Gastroesophageal sphincter (tissue), 3 donors: ENCODE measurements at regions not wholly inside any gene's neighbourhood (a gene's known extent, or its start where the extent isn't known, plus 50 kb on each side); places are given as distances from the start of the nearest gene placed in this dataset.
"Not testable (repeated sequence)": the region's sequence is repeated elsewhere in the genome, so short reads cannot be mapped to it uniquely, and the experiment has no call there.

Experiments
- POLR2A ChIP-seq, 2 donors: fragments of 450-650 bp; IDR thresholded peaks; one replicate each; pipeline ENCODE4 v1.6.1; 2017; ENCODE audit warnings: antibody characterized with exemption in 2 of 2, mild to moderate bottlenecking in 2 of 2, moderate library complexity in 1 of 2
- TF ChIP-seq, protein P1 (sequence below), 4 experiments: fragments of 200-600 bp in 2 of 4; fragments of 450-650 bp in 2 of 4; sonication (generic) in 1 of 4; IDR thresholded peaks; one replicate each; pipeline ENCODE4 v1.5.1; 2017 to 2019; ENCODE audit warnings: antibody characterized with exemption in 4 of 4, mild to moderate bottlenecking in 2 of 4, moderate library complexity in 2 of 4

DNA sequence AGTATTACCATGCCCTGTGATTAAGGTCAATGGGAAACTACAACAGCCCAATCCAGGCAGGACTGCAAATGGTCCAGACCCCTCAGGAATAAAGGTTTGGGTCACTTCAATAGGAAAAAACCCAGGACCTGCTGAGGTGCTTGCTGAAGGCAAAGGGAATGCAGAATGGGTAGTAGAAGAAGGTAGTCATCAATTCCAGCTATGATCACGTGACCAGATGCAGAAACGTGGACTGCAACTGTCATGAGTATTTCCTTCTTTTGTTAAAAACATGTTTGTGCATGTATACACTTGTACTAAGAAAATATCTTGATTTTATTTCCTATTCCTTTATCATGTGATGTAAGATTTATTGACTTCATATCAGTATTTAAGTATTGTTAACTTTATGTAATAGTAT is 319.6 kb upstream of the FGF16 start:
- not testable (repeated sequence) for TF ChIP-seq POLR2A (IDR thresholded peaks at IDR 0.05)
- TF ChIP-seq, protein P1, sequence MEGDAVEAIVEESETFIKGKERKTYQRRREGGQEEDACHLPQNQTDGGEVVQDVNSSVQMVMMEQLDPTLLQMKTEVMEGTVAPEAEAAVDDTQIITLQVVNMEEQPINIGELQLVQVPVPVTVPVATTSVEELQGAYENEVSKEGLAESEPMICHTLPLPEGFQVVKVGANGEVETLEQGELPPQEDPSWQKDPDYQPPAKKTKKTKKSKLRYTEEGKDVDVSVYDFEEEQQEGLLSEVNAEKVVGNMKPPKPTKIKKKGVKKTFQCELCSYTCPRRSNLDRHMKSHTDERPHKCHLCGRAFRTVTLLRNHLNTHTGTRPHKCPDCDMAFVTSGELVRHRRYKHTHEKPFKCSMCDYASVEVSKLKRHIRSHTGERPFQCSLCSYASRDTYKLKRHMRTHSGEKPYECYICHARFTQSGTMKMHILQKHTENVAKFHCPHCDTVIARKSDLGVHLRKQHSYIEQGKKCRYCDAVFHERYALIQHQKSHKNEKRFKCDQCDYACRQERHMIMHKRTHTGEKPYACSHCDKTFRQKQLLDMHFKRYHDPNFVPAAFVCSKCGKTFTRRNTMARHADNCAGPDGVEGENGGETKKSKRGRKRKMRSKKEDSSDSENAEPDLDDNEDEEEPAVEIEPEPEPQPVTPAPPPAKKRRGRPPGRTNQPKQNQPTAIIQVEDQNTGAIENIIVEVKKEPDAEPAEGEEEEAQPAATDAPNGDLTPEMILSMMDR (IDR thresholded peaks at IDR 0.05): not testable (repeated sequence)
